ENCODE measurements at regions not wholly inside any gene's neighbourhood (a gene's known extent, or its start where the extent isn't known, plus 50 kb on each side); places are given as distances from the start of the nearest gene placed in this dataset.

GRCh38 chr4:124536946-124537345 is 175.6 kb downstream of the ANKRD50 start:
- DNase-seq (ENCODE audit: low read depth) = no peak
- TF ChIP-seq, protein P1, sequence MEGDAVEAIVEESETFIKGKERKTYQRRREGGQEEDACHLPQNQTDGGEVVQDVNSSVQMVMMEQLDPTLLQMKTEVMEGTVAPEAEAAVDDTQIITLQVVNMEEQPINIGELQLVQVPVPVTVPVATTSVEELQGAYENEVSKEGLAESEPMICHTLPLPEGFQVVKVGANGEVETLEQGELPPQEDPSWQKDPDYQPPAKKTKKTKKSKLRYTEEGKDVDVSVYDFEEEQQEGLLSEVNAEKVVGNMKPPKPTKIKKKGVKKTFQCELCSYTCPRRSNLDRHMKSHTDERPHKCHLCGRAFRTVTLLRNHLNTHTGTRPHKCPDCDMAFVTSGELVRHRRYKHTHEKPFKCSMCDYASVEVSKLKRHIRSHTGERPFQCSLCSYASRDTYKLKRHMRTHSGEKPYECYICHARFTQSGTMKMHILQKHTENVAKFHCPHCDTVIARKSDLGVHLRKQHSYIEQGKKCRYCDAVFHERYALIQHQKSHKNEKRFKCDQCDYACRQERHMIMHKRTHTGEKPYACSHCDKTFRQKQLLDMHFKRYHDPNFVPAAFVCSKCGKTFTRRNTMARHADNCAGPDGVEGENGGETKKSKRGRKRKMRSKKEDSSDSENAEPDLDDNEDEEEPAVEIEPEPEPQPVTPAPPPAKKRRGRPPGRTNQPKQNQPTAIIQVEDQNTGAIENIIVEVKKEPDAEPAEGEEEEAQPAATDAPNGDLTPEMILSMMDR (IDR thresholded peaks at IDR 0.05; ENCODE audit: insufficient read depth, low read depth, low read length, missing control alignments) = no peak
- no peak overlapping the region for H3K4me3 ChIP-seq (ENCODE audit: low read depth, low read length)

DNA sequence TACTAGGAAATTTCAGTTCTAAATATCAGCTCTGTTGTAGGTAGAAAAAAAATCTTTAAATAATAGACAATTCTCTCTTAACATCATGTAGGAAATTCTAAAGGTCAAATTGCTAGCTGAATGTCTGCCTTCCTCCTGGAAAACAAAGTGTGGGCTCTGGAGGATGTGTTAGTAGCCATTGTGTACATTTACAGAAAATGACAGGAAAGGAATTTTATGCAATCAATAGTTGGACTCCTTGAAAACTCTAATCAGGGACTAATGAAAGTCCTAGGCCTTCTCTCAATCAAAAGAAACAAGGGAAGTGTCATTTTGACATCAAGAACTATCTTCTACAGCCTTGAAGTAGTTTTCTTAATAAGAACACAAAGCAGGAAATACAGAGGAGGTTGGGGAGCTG is 174.6 kb downstream of the ANKRD50 start:
- TF ChIP-seq, protein P1 (IDR thresholded peaks at IDR 0.05; ENCODE audit: insufficient read depth, low read depth, low read length, missing control alignments) = no peak
- no peak for DNase-seq (ENCODE audit: low read depth)
- H3K4me3 ChIP-seq (ENCODE audit: low read depth, low read length) = no peak overlapping the region

- no peak overlapping the region for H3K4me3 ChIP-seq (ENCODE audit: low read depth, low read length)
- TF ChIP-seq, protein P1 (IDR thresholded peaks at IDR 0.05; ENCODE audit: insufficient read depth, low read depth, low read length, missing control alignments) = no peak
- no peak for DNase-seq (ENCODE audit: low read depth)
Observed at GRCh38 chr4:124540014-124540413, 172.5 kb downstream of the ANKRD50 start.

DNA sequence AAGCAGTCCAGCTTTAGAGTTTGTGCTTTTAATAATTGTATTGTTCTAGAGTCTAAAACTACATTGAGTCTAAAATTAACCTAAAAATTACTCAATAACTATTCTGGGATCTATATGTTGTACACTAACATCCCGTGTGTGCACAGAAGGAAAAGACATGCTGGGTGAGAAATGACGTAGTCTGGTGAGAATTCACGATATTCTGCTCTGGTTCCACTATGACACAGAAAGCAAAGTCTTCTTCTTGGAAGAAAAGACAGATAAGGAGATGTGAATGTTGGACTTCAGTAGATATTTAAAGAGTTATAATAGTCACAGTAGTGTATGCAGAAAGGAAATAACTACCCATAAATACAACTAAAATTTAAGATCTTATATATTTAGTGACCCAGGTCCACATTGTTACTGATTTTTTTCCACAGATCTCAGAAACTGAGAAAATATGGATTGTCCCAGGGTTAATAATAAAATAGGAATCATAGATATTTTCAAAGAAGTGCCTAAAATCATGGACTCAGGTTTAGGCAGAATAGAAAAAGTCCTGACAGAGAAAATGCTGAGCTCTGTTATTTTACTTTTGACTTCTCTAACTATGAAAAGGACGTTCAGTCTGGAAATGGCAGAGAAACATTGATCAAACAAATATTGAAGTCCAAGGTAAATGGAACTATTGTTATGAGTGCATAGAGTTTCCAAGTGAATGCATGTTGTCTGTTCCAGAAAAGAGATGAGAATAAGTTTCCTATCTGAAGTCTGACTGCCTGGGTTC is 170.7 kb downstream of the ANKRD50 start:
- H3K4me3 ChIP-seq (ENCODE audit: low read depth, low read length) = no peak overlapping the region
- DNase-seq (ENCODE audit: low read depth) = no peak
- TF ChIP-seq, protein P1 (IDR thresholded peaks at IDR 0.05; ENCODE audit: insufficient read depth, low read depth, low read length, missing control alignments) = no peak

DNA sequence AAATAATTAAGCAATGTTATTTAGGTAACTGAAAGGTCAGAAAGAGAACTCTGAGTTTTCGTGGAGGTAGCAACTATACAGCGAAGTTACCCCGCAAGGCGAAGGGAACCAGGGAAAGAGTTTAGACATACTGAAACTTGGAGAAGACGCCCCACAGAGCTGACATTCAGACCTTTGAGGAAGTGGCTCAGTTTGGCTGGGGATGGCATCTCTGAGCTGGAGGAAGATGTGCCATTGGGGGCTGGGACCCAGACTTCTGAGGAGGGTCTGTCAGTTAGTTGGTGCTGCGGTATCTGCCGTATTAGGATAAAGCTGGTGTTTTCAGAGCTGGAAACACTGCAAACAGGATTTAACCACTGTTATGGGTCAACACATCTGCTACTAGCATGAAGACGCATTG is 156.6 kb downstream of the ANKRD50 start:
- DNase-seq (ENCODE audit: low read depth) = no peak
- TF ChIP-seq, protein P1 (IDR thresholded peaks at IDR 0.05; ENCODE audit: insufficient read depth, low read depth, low read length, missing control alignments) = no peak
- no peak overlapping the region for H3K4me3 ChIP-seq (ENCODE audit: low read depth, low read length)

GRCh38 chr4:124564121-124564520 is 148.4 kb downstream of the ANKRD50 start:
- no peak for DNase-seq (ENCODE audit: low read depth)
- H3K4me3 ChIP-seq (ENCODE audit: low read depth, low read length) = no peak overlapping the region
- TF ChIP-seq, protein P1 (IDR thresholded peaks at IDR 0.05; ENCODE audit: insufficient read depth, low read depth, low read length, missing control alignments) = no peak

DNA sequence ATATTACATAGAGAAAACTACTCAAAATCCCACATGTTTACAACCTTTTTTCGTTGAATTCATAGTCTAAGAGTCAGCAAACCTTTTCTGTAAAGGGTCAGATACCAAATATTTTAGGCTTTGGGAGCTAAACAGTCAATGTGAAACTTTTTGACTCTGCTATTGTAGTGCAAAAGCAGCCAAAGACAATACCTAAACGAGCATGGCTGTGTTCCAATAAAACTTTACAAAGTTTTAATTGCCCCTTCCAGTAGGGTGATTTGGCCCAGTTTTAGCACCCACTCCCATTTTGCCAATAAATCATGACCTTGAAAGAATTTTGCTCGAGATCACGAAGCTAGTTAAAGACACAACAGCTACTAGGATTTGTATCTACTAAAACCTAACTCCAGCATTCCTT is 147.2 kb downstream of the ANKRD50 start:
- DNase-seq (ENCODE audit: low read depth) = no peak
- no peak overlapping the region for H3K4me3 ChIP-seq (ENCODE audit: low read depth, low read length)
- TF ChIP-seq, protein P1 (IDR thresholded peaks at IDR 0.05; ENCODE audit: insufficient read depth, low read depth, low read length, missing control alignments) = no peak

Measured in GM12865 (cell line).